Suprapubic skin (tissue), 4 donors: ENCODE measurements at regions not wholly inside any gene's neighbourhood (a gene's known extent, or its start where the extent isn't known, plus 50 kb on each side); places are given as distances from the start of the nearest gene placed in this dataset.

ENCODE experiments used
- DNase-seq, 2 donors: peaks; one replicate each; pipeline ENCODE4 v3.0.0-alpha.2; 2019; ENCODE audit warnings: low spot score in 2 of 2
- H3K27ac ChIP-seq: fragments of 200-600 bp; sonication (generic); one replicate; pipeline ENCODE4 v1.5.1; 2019
- H3K27me3 ChIP-seq: fragments of 200-600 bp; sonication (generic); one replicate; pipeline ENCODE4 v1.5.1; 2019
- H3K36me3 ChIP-seq: fragments of 200-600 bp; sonication (generic); one replicate; pipeline ENCODE4 v1.5.1; 2019
- H3K4me1 ChIP-seq: fragments of 200-600 bp; sonication (generic); one replicate; pipeline ENCODE4 v1.5.1; 2019
- H3K4me3 ChIP-seq: fragments of 200-600 bp; sonication (generic); one replicate; pipeline ENCODE4 v1.5.1; 2019; ENCODE audit warnings: mild to moderate bottlenecking
- H3K9me3 ChIP-seq: fragments of 200-600 bp; sonication (generic); one replicate; pipeline ENCODE4 v1.5.1; 2019
- EP300 ChIP-seq: sonication (generic); formaldehyde crosslinking; IDR thresholded peaks from one replicate; pipeline ENCODE4 v1.6.1; 2017; ENCODE audit warnings: antibody characterized with exemption
- POLR2A ChIP-seq, 2 donors: fragments of 450-650 bp; IDR thresholded peaks; one replicate each; pipeline ENCODE4 v1.6.1; 2017; ENCODE audit warnings: antibody characterized with exemption in 2 of 2, mild to moderate bottlenecking in 2 of 2, moderate library complexity in 2 of 2
- POLR2AphosphoS5 ChIP-seq, 3 donors: sonication (generic); formaldehyde crosslinking; IDR thresholded peaks; one replicate each; pipeline ENCODE4 v1.6.1; 2017; ENCODE audit warnings: antibody characterized with exemption in 3 of 3
- WGBS: methylation state at CpG from one replicate; pipeline ENCODE4 v1.1.5; 2018; 5-methylcytosine and 5-hydroxymethylcytosine counted together
- TF ChIP-seq, protein P1 (sequence below), 2 donors: fragments of 200-600 bp in 1 of 2; fragments of 450-650 bp in 1 of 2; sonication (generic) in 1 of 2; IDR thresholded peaks; one replicate each; pipeline ENCODE4 v1.5.1; 2016 to 2019; ENCODE audit warnings: antibody characterized with exemption in 2 of 2, mild to moderate bottlenecking in 1 of 2, moderate library complexity in 1 of 2

DNA sequence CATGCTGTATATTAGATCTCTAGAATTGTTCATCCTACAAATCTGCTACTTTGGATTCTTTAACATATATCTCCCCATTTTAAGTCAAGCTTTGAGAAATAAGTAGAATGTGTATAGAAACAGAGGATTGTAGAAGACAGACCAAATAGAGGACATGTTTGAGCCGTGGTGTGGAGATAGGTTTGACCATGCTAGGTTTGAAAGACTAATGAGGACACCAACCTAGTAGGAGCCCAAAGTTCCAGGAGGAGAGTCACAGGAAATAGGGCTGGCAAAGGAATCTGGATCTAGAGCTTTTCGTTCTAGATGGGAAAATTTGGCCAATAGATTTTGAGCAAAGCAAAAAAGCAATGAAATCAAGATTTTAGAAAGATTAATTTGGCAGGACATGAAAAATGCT is 60.5 kb upstream of the TBX20 start:
- no peaks in the 10 kb centered on the region for H3K36me3 ChIP-seq
- H3K9me3 ChIP-seq, result no peaks in the 10 kb centered on the region
- H3K27me3 ChIP-seq, result no peaks in the 10 kb centered on the region
- DNase-seq, result no peak
- H3K27ac ChIP-seq, result no peak overlapping the region
- no peak overlapping the region for H3K4me3 ChIP-seq
- TF ChIP-seq POLR2AphosphoS5 (IDR thresholded peaks at IDR 0.05) (no peak), POLR2A (IDR thresholded peaks at IDR 0.05) (no peak), EP300 (no peak)
- TF ChIP-seq, protein P1, sequence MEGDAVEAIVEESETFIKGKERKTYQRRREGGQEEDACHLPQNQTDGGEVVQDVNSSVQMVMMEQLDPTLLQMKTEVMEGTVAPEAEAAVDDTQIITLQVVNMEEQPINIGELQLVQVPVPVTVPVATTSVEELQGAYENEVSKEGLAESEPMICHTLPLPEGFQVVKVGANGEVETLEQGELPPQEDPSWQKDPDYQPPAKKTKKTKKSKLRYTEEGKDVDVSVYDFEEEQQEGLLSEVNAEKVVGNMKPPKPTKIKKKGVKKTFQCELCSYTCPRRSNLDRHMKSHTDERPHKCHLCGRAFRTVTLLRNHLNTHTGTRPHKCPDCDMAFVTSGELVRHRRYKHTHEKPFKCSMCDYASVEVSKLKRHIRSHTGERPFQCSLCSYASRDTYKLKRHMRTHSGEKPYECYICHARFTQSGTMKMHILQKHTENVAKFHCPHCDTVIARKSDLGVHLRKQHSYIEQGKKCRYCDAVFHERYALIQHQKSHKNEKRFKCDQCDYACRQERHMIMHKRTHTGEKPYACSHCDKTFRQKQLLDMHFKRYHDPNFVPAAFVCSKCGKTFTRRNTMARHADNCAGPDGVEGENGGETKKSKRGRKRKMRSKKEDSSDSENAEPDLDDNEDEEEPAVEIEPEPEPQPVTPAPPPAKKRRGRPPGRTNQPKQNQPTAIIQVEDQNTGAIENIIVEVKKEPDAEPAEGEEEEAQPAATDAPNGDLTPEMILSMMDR (IDR thresholded peaks at IDR 0.05), result no peak
- WGBS, result 86% methylated on average over 2 of the region's 2 CpGs
- H3K4me1 ChIP-seq, result no peaks in the 10 kb centered on the region

- Histone ChIP-seq H3K27ac (no peak overlapping the region), H3K4me3 (no peak overlapping the region), H3K4me1 (no peaks in the 10 kb centered on the region), H3K9me3 (no peaks in the 10 kb centered on the region), H3K36me3 (no peaks in the 10 kb centered on the region), H3K27me3 (no peaks in the 10 kb centered on the region)
- no peak for DNase-seq
- 75% methylated on average over 1 of the region's 1 CpG for WGBS
- TF ChIP-seq, protein P1 (IDR thresholded peaks at IDR 0.05), result no peak
- TF ChIP-seq POLR2AphosphoS5 (IDR thresholded peaks at IDR 0.05) (no peak), POLR2A (IDR thresholded peaks at IDR 0.05) (no peak), EP300 (no peak)
Observed at GRCh38 chr7:35313575-35313974, 59.7 kb upstream of the TBX20 start.
